ENCODE measurements at regions not wholly inside any gene's neighbourhood (a gene's known extent, or its start where the extent isn't known, plus 50 kb on each side); places are given as distances from the start of the nearest gene placed in this dataset.

DNA sequence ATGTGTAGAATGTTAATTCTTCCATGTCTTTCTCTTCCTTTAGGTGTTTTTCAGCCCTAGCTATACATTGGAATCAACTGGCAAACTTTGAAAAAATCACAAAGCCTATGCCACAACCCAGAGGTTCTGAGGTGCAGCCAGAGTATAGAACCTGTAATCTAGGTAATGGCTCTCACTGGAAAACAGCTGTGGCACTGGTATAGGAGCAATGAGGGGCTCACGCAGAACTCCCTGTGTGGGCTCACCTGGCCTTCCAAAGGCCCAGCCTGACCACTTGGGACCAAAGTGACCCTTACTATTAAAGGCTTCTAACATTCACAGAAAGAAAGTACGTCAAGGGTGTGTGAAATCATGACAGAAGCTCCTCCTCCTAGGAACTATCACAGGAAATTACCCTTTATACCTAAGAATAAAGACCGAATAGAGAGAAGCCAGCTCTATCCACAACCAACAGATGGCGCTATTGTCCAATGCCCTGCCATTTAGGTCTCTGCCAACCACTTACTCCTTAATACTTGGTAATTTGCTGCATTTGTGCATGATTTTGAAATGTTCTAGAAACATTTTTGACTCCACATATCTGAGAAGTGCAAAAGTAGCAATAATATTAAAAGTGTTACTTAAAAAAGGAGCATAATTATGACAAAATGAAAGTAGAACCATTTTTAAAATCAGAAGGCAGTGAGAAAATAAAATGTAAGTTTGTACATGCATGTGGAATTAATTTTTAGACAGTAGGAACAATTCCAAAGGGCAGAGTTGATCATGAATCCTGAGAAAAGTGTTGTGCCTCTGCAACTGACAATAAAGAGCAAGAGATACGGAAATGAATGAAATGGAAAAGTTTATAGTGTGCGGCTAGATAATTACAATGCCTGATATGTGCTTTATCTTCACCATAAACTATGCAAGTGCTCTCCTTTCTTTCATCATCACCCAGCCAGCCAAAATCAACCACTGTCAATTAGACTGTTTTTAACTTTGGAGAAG lies 93.1 kb upstream of the HAO2 start:
- H3K27ac ChIP-seq, result no peak overlapping the region
- 31 to 56% methylated on average over 5 to 6 of the region's 6 CpGs for WGBS, 2 donors (ENCODE audit: low coverage in 1 of 2)
- no peaks in the 10 kb centered on the region for H3K9me3 ChIP-seq
- H3K4me1 ChIP-seq, result no peaks in the 10 kb centered on the region
- H3K4me3 ChIP-seq, result no peak overlapping the region
- no peak for TF ChIP-seq POLR2AphosphoS5 (IDR thresholded peaks at IDR 0.05)
- TF ChIP-seq, protein P1, sequence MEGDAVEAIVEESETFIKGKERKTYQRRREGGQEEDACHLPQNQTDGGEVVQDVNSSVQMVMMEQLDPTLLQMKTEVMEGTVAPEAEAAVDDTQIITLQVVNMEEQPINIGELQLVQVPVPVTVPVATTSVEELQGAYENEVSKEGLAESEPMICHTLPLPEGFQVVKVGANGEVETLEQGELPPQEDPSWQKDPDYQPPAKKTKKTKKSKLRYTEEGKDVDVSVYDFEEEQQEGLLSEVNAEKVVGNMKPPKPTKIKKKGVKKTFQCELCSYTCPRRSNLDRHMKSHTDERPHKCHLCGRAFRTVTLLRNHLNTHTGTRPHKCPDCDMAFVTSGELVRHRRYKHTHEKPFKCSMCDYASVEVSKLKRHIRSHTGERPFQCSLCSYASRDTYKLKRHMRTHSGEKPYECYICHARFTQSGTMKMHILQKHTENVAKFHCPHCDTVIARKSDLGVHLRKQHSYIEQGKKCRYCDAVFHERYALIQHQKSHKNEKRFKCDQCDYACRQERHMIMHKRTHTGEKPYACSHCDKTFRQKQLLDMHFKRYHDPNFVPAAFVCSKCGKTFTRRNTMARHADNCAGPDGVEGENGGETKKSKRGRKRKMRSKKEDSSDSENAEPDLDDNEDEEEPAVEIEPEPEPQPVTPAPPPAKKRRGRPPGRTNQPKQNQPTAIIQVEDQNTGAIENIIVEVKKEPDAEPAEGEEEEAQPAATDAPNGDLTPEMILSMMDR (IDR thresholded peaks at IDR 0.05), result peak; percentile 20 to 63 (median 26)
- no peaks in the 10 kb centered on the region for H3K36me3 ChIP-seq
- no peak for ATAC-seq
- H3K27me3 ChIP-seq, result no peaks in the 10 kb centered on the region

- H3K4me3 ChIP-seq, result no peak overlapping the region
- no peaks in the 10 kb centered on the region for H3K27me3 ChIP-seq
- WGBS, 2 donors (ENCODE audit: low coverage in 1 of 2), result 88 to 91% methylated on average over 1 of the region's 1 CpG
- no peaks in the 10 kb centered on the region for H3K9me3 ChIP-seq
- no peaks in the 10 kb centered on the region for H3K4me1 ChIP-seq
- TF ChIP-seq EP300 (IDR thresholded peaks at IDR 0.05), result no peak
- no peak for TF ChIP-seq POLR2A (IDR thresholded peaks at IDR 0.05)
- no peak for TF ChIP-seq POLR2AphosphoS5 (IDR thresholded peaks at IDR 0.05)
- TF ChIP-seq, protein P1 (IDR thresholded peaks at IDR 0.05), result no peak
- no peak for ATAC-seq
- no peak overlapping the region for H3K27ac ChIP-seq
- no peaks in the 10 kb centered on the region for H3K36me3 ChIP-seq
Measured at GRCh38 chr1:119276558-119276957, 92.0 kb upstream of the HAO2 start.

DNA sequence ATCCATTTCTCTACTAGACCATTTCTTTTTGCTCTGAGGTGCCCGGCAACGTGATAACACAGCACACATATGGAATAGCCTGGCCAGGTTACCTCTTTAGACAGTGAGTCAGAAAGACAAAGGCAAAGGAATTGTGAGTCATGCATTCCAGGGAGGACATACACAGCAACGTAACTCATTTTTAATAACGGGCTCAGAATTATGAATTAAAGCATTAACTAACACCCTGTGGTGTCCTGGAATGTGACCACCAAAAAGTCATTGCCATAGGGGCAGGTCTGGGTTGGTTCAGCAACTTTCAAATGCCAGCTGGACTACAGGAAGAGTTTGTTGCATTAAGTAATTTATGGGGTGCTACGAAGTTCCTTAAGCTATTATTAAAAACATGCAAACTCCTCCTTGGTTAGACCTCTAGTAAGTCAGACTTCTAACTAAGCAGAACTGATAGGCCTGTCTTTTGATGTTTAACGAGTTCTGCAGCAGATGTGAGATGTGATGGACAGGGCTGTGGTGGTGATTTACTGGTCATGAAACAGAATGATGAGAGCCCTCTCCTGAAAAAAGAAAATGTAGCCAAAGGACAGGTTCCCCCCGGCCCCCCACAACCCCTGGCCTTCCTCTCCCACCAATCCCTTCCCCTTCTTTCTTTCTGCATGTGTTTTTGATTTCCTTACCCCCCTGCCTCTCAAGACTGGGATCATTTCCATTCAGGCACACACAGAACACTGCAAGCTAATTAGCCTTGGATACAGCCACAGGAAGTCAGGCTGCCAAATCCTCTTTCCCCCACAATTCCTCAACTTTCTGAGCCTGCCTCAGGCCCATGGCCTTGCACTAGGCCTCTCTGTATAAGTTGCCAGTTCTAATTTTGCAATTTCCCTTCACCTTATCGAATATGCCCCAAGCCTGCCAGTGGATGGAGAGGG lies 88.9 kb upstream of the HAO2 start:
- no peak for TF ChIP-seq POLR2AphosphoS5 (IDR thresholded peaks at IDR 0.05)
- TF ChIP-seq POLR2A (IDR thresholded peaks at IDR 0.05), result no peak
- no peak for TF ChIP-seq EP300 (IDR thresholded peaks at IDR 0.05)
- TF ChIP-seq, protein P1 (IDR thresholded peaks at IDR 0.05), result no peak
- Histone ChIP-seq H3K4me3 (no peak overlapping the region), H3K36me3 (no peaks in the 10 kb centered on the region), H3K9me3 (no peaks in the 10 kb centered on the region), H3K4me1 (no peaks in the 10 kb centered on the region), H3K27ac (no peak overlapping the region), H3K27me3 (no peaks in the 10 kb centered on the region)
- WGBS, 2 donors (ENCODE audit: low coverage in 1 of 2), result 40 to 44% methylated on average over 3 to 7 of the region's 8 CpGs
- ATAC-seq, result no peak

DNA sequence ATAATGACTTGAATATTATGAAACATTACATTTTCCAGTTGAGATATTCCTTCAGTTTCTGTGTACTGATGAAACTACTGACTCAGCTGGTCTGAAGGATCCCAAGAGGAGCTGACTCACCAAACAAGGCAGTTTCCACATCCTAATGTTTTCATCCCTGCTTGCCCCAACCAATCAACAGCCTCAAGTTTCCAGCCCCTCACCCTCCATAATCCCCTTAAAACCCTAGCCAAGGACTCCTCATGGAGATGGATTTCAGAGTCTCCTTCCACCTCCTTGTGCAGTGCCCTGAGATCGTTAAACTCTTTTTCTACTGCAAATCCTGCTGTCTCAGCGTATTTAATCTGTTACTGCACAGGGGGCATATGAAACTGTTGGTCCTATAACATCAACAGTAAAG lies 83.1 kb upstream of the HAO2 start:
- WGBS, 2 donors (ENCODE audit: low coverage in 1 of 2), result 49 to 67% methylated on average over 1 to 2 of the region's 2 CpGs
- no peak for ATAC-seq
- Histone ChIP-seq H3K9me3 (no peaks in the 10 kb centered on the region), H3K4me3 (no peak overlapping the region), H3K36me3 (no peaks in the 10 kb centered on the region), H3K27me3 (no peaks in the 10 kb centered on the region), H3K4me1 (no peaks in the 10 kb centered on the region), H3K27ac (no peak overlapping the region)
- TF ChIP-seq EP300 (IDR thresholded peaks at IDR 0.05) (no peak), POLR2AphosphoS5 (IDR thresholded peaks at IDR 0.05) (no peak), POLR2A (IDR thresholded peaks at IDR 0.05) (no peak)
- TF ChIP-seq, protein P1 (IDR thresholded peaks at IDR 0.05), result no peak

All from gastroesophageal sphincter (tissue), 4 donors.